ENCODE measurements at regions not wholly inside any gene's neighbourhood (a gene's known extent, or its start where the extent isn't known, plus 50 kb on each side); places are given as distances from the start of the nearest gene placed in this dataset.

DNA sequence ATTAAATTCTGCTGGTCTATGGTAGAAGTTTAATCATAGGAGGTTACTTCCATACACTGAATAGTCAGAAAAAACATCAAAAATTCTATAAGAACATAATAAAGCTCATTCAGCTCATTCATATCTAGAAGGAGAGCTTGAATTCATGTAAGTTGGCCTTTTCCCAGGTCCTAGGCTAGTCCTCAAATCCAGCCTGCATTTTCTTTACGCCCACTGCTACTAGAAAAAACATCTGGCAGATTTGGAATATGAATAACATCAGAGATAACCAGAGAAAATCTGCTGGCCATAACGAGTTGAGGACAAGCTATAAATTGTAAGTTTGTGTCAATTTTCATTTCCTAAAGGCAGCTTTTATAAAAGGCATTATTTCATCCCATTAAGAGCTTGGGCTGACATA lies 95.5 kb downstream of the MXRA5 start:
- TF ChIP-seq NR2C1 (IDR thresholded peaks at IDR 0.05) (no peak), CHD2 (IDR thresholded peaks at IDR 0.05; ENCODE audit: borderline replicate concordance, low read depth, low read length) (no peak)
- TF ChIP-seq, protein P1, sequence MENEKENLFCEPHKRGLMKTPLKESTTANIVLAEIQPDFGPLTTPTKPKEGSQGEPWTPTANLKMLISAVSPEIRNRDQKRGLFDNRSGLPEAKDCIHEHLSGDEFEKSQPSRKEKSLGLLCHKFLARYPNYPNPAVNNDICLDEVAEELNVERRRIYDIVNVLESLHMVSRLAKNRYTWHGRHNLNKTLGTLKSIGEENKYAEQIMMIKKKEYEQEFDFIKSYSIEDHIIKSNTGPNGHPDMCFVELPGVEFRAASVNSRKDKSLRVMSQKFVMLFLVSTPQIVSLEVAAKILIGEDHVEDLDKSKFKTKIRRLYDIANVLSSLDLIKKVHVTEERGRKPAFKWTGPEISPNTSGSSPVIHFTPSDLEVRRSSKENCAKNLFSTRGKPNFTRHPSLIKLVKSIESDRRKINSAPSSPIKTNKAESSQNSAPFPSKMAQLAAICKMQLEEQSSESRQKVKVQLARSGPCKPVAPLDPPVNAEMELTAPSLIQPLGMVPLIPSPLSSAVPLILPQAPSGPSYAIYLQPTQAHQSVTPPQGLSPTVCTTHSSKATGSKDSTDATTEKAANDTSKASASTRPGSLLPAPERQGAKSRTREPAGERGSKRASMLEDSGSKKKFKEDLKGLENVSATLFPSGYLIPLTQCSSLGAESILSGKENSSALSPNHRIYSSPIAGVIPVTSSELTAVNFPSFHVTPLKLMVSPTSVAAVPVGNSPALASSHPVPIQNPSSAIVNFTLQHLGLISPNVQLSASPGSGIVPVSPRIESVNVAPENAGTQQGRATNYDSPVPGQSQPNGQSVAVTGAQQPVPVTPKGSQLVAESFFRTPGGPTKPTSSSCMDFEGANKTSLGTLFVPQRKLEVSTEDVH (IDR thresholded peaks at IDR 0.05; ENCODE audit: low read depth, partially characterized antibody) = no peak
- TF ChIP-seq, protein P2, sequence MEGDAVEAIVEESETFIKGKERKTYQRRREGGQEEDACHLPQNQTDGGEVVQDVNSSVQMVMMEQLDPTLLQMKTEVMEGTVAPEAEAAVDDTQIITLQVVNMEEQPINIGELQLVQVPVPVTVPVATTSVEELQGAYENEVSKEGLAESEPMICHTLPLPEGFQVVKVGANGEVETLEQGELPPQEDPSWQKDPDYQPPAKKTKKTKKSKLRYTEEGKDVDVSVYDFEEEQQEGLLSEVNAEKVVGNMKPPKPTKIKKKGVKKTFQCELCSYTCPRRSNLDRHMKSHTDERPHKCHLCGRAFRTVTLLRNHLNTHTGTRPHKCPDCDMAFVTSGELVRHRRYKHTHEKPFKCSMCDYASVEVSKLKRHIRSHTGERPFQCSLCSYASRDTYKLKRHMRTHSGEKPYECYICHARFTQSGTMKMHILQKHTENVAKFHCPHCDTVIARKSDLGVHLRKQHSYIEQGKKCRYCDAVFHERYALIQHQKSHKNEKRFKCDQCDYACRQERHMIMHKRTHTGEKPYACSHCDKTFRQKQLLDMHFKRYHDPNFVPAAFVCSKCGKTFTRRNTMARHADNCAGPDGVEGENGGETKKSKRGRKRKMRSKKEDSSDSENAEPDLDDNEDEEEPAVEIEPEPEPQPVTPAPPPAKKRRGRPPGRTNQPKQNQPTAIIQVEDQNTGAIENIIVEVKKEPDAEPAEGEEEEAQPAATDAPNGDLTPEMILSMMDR (IDR thresholded peaks at IDR 0.05 in 2 of 3, conservative IDR thresholded peaks at IDR 0.05 in 1 of 3; ENCODE audit: control insufficient read depth in 2 of 3, extremely low read depth in 1 of 3, insufficient read depth in 1 of 3, low read depth in 3 of 3, low read length in 3 of 3) = no peak

All from GM12878 (cell line).